AG04450 (cell line): ENCODE measurements at regions not wholly inside any gene's neighbourhood (a gene's known extent, or its start where the extent isn't known, plus 50 kb on each side); places are given as distances from the start of the nearest gene placed in this dataset.

Experiments
- CTCF ChIA-PET: fragments of 300-600, 350-600 bp; formaldehyde crosslinking; extraction: SDS; loops from one replicate; lab custom pipeline; 2022; ENCODE audit warnings: antibody characterized with exemption, inconsistent platforms; lab: Charles Lee
- POLR2A ChIA-PET: fragments of 350-600 bp; formaldehyde crosslinking; extraction: SDS; loops from one replicate; lab custom pipeline; 2021; ENCODE audit warnings: antibody characterized with exemption, inconsistent platforms; lab: Yijun Ruan, JAX
- DNase-seq: peaks from one replicate; pipeline ENCODE4 v3.0.0-alpha.2; 2011; ENCODE audit warnings: low read depth, low spot score
- H3K27ac ChIP-seq: one replicate; pipeline ENCODE4 v1.5.1; 2012; ENCODE audit warnings: low read depth, low read length, control low read depth
- H3K27me3 ChIP-seq: one replicate; pipeline ENCODE4 v1.6.0; 2012; ENCODE audit warnings: low read length; ENCODE audit not compliant: control insufficient read depth, insufficient read depth
- H3K4me3 ChIP-seq: 2 replicates; pipeline ENCODE4 v1.5.1; 2011; ENCODE audit warnings: mild to moderate bottlenecking, low read depth, low read length, control low read depth
- H3K9me3 ChIP-seq: 2 replicates; pipeline ENCODE4 v1.5.1; 2012; ENCODE audit warnings: low read length; ENCODE audit not compliant: control insufficient read depth, insufficient read depth
- TF ChIP-seq, protein P1 (sequence below): IDR thresholded peaks from 2 replicates; pipeline ENCODE4 v1.5.1; 2011; ENCODE audit warnings: low read depth, low read length, control low read depth, inconsistent platforms

- ChIA-PET POLR2A (no interaction called here), CTCF (interaction anchor here (1.5 kb wide), 1 partner anchor 18 kb away, joined by 4 read pairs; no protein-coding TSS in a partner anchor)
- Histone ChIP-seq H3K27ac (no peak overlapping the region), H3K4me3 (no peak overlapping the region), H3K27me3 (no peaks in the 10 kb centered on the region), H3K9me3 (no peaks in the 10 kb centered on the region)
- DNase-seq: no peak
- TF ChIP-seq, protein P1, sequence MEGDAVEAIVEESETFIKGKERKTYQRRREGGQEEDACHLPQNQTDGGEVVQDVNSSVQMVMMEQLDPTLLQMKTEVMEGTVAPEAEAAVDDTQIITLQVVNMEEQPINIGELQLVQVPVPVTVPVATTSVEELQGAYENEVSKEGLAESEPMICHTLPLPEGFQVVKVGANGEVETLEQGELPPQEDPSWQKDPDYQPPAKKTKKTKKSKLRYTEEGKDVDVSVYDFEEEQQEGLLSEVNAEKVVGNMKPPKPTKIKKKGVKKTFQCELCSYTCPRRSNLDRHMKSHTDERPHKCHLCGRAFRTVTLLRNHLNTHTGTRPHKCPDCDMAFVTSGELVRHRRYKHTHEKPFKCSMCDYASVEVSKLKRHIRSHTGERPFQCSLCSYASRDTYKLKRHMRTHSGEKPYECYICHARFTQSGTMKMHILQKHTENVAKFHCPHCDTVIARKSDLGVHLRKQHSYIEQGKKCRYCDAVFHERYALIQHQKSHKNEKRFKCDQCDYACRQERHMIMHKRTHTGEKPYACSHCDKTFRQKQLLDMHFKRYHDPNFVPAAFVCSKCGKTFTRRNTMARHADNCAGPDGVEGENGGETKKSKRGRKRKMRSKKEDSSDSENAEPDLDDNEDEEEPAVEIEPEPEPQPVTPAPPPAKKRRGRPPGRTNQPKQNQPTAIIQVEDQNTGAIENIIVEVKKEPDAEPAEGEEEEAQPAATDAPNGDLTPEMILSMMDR: no peak
These were observed 189.5 kb downstream of the NSUN3 start for GRCh38 chr3:94252316-94252715.

- Histone ChIP-seq H3K27ac (no peak overlapping the region), H3K4me3 (no peak overlapping the region), H3K9me3 (no peaks in the 10 kb centered on the region), H3K27me3 (no peaks in the 10 kb centered on the region)
- CTCF ChIA-PET: interaction anchor here (1.2 kb wide), 1 partner anchor 8 kb away, joined by 5 read pairs; no protein-coding TSS in a partner anchor
- TF ChIP-seq, protein P1: no peak
- POLR2A ChIA-PET: no interaction called here
- DNase-seq: no peak
These were observed 194.3 kb downstream of the NSUN3 start for GRCh38 chr3:94256888-94257813.

GRCh38 chr3:94258851-94259250 lies 196.0 kb downstream of the NSUN3 start:
- TF ChIP-seq, protein P1: no peak
- ChIA-PET CTCF (no interaction called here), POLR2A (no interaction called here)

GRCh38 chr3:94259291-94259690 lies 196.4 kb downstream of the NSUN3 start:
- Histone ChIP-seq H3K27me3 (no peaks in the 10 kb centered on the region), H3K27ac (no peak overlapping the region), H3K9me3 (no peaks in the 10 kb centered on the region), H3K4me3 (no peak overlapping the region)
- no peak for DNase-seq
- CTCF ChIA-PET: no interaction called here
- TF ChIP-seq, protein P1: no peak
- POLR2A ChIA-PET: no interaction called here

More at GRCh38 chr3:94258851-94259250, 196.0 kb downstream of the NSUN3 start:
- no peaks in the 10 kb centered on the region for H3K27me3 ChIP-seq
- H3K4me3 ChIP-seq: no peak overlapping the region
- no peaks in the 10 kb centered on the region for H3K9me3 ChIP-seq
- no peak overlapping the region for H3K27ac ChIP-seq
- DNase-seq: no peak

- DNase-seq: no peak
These were observed 206.9 kb downstream of the NSUN3 start for GRCh38 chr3:94269763-94270162.

More at GRCh38 chr3:94269763-94270162, 206.9 kb downstream of the NSUN3 start:
- Histone ChIP-seq H3K27me3 (no peaks in the 10 kb centered on the region), H3K4me3 (no peak overlapping the region), H3K27ac (no peak overlapping the region), H3K9me3 (no peaks in the 10 kb centered on the region)
- TF ChIP-seq, protein P1: no peak
- POLR2A ChIA-PET: no interaction called here
- CTCF ChIA-PET: interaction anchor here (1.1 kb wide), 1 partner anchor 21 kb away, joined by 3 read pairs; no protein-coding TSS in a partner anchor
